ENCODE measurements at regions not wholly inside any gene's neighbourhood (a gene's known extent, or its start where the extent isn't known, plus 50 kb on each side); places are given as distances from the start of the nearest gene placed in this dataset.
A peak's percentile ranks its signal among the peaks of the same experiment; 100 is the strongest.
"Not testable (repeated sequence)": the region's sequence is repeated elsewhere in the genome, so short reads cannot be mapped to it uniquely, and the experiment has no call there.

DNA sequence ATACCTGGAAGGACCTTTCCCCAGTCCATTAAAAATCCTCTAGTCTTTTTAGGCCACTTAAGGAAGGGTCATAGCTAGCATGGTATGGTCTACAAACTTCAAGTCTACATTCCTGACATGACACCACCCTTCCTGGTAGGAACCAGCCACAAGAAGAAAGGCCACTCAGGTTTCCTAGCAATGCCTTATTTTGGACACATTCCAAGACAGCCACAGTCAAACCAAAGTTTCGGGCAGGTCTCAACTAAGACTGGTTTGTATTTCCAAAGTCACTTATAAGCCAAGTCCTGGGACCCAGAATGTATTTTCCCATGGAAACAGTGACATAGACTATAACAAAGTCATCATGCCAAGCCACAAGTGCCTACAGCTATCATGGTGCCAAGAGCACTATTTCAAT, 50.6 kb upstream of the SLC44A3 start:
- H3K4me3 ChIP-seq (ENCODE audit: low read depth, low read length): no peak overlapping the region
- TF ChIP-seq, protein P1, sequence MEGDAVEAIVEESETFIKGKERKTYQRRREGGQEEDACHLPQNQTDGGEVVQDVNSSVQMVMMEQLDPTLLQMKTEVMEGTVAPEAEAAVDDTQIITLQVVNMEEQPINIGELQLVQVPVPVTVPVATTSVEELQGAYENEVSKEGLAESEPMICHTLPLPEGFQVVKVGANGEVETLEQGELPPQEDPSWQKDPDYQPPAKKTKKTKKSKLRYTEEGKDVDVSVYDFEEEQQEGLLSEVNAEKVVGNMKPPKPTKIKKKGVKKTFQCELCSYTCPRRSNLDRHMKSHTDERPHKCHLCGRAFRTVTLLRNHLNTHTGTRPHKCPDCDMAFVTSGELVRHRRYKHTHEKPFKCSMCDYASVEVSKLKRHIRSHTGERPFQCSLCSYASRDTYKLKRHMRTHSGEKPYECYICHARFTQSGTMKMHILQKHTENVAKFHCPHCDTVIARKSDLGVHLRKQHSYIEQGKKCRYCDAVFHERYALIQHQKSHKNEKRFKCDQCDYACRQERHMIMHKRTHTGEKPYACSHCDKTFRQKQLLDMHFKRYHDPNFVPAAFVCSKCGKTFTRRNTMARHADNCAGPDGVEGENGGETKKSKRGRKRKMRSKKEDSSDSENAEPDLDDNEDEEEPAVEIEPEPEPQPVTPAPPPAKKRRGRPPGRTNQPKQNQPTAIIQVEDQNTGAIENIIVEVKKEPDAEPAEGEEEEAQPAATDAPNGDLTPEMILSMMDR (IDR thresholded peaks at IDR 0.05; ENCODE audit: insufficient read depth, low read length): no peak
- DNase-seq (ENCODE audit: low read depth): no peak

DNA sequence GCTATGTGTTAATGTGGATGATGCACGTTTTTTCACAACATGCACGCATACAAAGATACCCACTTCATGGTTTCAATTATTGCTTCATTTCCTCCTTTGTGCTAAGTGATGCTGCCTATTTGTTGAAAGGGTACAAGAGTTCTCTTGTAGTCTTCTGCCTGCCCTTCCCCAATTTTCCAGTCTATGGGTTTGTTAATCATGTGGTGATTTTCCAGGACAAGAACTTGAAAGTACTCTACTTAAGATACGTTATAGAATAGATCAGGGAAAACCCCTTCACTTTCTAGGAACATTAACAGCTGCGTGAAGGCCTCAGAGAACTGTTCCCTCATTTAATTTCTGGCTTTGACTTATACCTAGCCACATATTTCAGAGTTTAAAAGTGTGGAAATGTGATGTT, 52.1 kb upstream of the SLC44A3 start:
- DNase-seq (ENCODE audit: low read depth): no peak
- TF ChIP-seq, protein P1 (IDR thresholded peaks at IDR 0.05; ENCODE audit: insufficient read depth, low read length): no peak

DNA sequence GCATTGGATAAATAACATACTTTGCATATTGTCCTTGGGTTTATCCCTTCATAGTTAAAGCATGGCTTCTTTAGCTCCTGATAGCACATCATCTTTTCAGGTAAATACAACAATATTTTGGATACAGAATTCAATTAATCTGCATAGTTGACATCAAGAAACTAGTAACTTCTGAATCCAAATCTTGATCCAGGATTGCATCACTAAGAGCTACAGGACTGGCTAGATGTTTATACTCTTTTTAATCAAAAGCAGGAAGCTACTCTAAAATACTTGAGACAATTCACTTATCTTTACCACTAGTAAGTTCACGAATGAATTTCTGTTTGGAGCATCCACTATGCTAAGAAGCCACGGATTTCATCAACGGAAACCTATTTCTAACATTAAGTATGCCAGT, 54.2 kb upstream of the SLC44A3 start:
- TF ChIP-seq, protein P1 (IDR thresholded peaks at IDR 0.05; ENCODE audit: insufficient read depth, low read length): no peak
- H3K4me3 ChIP-seq (ENCODE audit: low read depth, low read length): no peak overlapping the region
- peak; percentile 37 for DNase-seq (ENCODE audit: low read depth)

More for the DNA sequence above, 52.1 kb upstream of the SLC44A3 start:
- no peak overlapping the region for H3K4me3 ChIP-seq (ENCODE audit: low read depth, low read length)

DNA sequence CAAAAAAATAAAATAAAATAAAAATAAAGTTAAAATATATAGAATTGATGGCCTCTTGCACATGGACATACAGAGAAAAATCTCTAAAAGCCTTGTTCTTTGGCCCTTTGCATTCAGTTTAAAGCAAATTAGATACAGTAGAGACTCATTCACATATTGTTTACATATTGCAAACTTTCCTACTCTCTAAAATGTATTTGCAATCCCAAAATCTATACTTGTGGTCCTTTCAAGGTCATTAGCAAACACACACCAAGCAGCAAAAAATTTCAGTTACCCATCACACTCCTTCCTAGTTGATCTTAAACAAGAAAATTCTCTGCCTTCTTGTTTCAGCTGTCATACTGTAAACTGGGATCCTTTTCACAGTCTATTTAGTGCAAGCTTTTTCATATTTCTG, 61.0 kb upstream of the SLC44A3 start:
- H3K4me3 ChIP-seq (ENCODE audit: low read depth, low read length): no peak overlapping the region
- TF ChIP-seq, protein P1 (IDR thresholded peaks at IDR 0.05; ENCODE audit: insufficient read depth, low read length): no peak
- DNase-seq (ENCODE audit: low read depth): no peak

DNA sequence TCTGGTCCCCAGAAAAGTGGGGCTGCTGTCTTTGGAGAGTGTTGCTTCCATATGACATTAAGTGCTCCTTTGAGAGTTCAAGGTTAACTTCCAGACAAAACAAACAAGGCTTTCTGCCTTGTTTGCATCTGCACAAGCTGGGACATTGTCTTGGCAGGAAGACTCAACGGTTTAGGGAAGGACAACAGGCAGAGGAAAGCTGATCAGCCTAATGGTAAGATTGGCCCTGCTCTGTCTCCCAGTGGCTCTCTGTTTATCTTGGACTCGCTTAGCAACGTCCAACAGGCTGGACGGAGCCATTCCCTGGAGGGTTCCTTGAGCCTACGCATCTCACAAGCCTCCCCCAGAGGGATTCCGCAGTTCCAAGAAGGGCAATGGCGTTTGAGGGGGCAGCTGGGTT, 62.2 kb upstream of the SLC44A3 start:
- TF ChIP-seq, protein P1 (IDR thresholded peaks at IDR 0.05; ENCODE audit: insufficient read depth, low read length): no peak
- H3K4me3 ChIP-seq (ENCODE audit: low read depth, low read length): no peak overlapping the region
- peak; percentile 57 for DNase-seq (ENCODE audit: low read depth)

DNA sequence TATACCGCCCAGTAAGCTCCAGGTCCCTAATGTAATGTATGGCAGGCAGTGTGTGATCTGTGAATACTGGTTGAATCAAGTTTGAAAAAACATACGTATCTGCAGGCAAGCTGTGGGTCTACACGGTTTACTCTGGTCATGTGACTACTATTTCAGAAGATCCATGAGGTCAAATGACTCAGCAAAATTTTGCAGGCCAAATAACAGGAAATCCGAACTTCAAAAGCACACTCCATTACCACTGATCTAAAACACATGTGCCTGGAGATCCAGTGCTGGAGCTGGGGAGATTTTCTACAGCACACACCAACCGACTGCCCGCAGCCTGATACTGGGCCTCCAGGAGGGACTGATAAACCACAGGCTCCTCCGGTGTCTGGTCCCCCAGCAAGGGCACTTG, 64.5 kb upstream of the SLC44A3 start:
- no peak overlapping the region for H3K4me3 ChIP-seq (ENCODE audit: low read depth, low read length)
- peak; percentile 98 for DNase-seq (ENCODE audit: low read depth)
- TF ChIP-seq, protein P1 (IDR thresholded peaks at IDR 0.05; ENCODE audit: insufficient read depth, low read length): no peak

DNA sequence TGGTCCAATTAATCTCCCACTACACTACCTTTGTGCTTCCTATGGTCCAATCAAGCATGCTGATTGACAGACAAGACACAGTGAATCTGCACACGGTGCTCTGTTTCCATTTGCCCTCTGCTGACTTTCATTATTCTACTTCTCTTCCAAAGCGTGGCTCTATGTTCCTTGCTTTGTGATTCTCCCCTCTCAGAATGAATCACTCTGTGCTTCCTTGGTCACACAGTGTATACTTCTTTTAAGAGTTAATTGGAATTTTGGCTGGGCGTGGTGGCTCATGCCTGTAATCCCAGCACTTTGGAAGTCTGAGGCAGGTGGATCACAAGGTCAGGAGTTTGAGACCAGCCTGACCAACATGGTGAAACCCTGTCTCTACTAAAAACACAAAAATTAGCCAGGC, 65.1 kb upstream of the SLC44A3 start:
- not testable (repeated sequence) for H3K4me3 ChIP-seq (ENCODE audit: low read depth, low read length); DNase-seq (ENCODE audit: low read depth)

Measured in fibroblast of the aortic adventitia (primary cell).